WERI-Rb-1 (cell line): ENCODE measurements at regions not wholly inside any gene's neighbourhood (a gene's known extent, or its start where the extent isn't known, plus 50 kb on each side); places are given as distances from the start of the nearest gene placed in this dataset.

Experiments used
- DNase-seq: peaks from one replicate; pipeline ENCODE4 v3.0.0-alpha.2; 2020
- H3K27ac ChIP-seq: fragments of 250-450 bp; sonication (Bioruptor Pico); 2 replicates; pipeline ENCODE4 v1.5.1; 2020; ENCODE audit warnings: mild to moderate bottlenecking, moderate library complexity
- H3K27me3 ChIP-seq: fragments of 250-450 bp; sonication (Bioruptor Pico); 2 replicates; pipeline ENCODE4 v1.5.1; 2021; ENCODE audit warnings: mild to moderate bottlenecking, low read depth, moderate library complexity; ENCODE audit not compliant: insufficient read depth, severe bottlenecking
- H3K36me3 ChIP-seq: fragments of 250-450 bp; sonication (Bioruptor Pico); 2 replicates; pipeline ENCODE4 v1.5.1; 2020; ENCODE audit warnings: mild to moderate bottlenecking, moderate library complexity
- H3K4me3 ChIP-seq: 2 replicates; pipeline ENCODE4 v1.5.1; 2011; ENCODE audit warnings: low read depth, mild to moderate bottlenecking, control low read depth, low read length
- H3K9me3 ChIP-seq: fragments of 250-450 bp; sonication (Bioruptor Pico); 2 replicates; pipeline ENCODE4 v1.5.1; 2021; ENCODE audit warnings: mild to moderate bottlenecking, moderate library complexity; ENCODE audit not compliant: severe bottlenecking
- CTCF ChIP-seq: IDR thresholded peaks from 2 replicates; pipeline ENCODE4 v1.5.1; 2011; ENCODE audit warnings: low read depth, mild to moderate bottlenecking, control low read depth, inconsistent platforms, low read length

GRCh38 chr5:89556215-89556913 lies 673.4 kb upstream of the MEF2C start:
- Histone ChIP-seq H3K9me3 (no peaks in the 10 kb centered on the region), H3K27ac (no peak overlapping the region), H3K27me3 (no peaks in the 10 kb centered on the region), H3K36me3 (no peaks in the 10 kb centered on the region), H3K4me3 (no peak overlapping the region)
- DNase-seq, result no peak
- TF ChIP-seq CTCF, result no peak

GRCh38 chr5:89546657-89547056 lies 663.7 kb upstream of the MEF2C start:
- H3K36me3 ChIP-seq, result no peaks in the 10 kb centered on the region
- no peak for TF ChIP-seq CTCF
- no peaks in the 10 kb centered on the region for H3K9me3 ChIP-seq
- H3K27ac ChIP-seq, result no peak overlapping the region
- H3K4me3 ChIP-seq, result no peak overlapping the region
- no peaks in the 10 kb centered on the region for H3K27me3 ChIP-seq
- DNase-seq, result no peak

- no peak overlapping the region for H3K4me3 ChIP-seq
- DNase-seq, result no peak
- H3K36me3 ChIP-seq, result no peaks in the 10 kb centered on the region
- H3K27ac ChIP-seq, result no peak overlapping the region
- no peaks in the 10 kb centered on the region for H3K9me3 ChIP-seq
- TF ChIP-seq CTCF, result no peak
- no peaks in the 10 kb centered on the region for H3K27me3 ChIP-seq
Observed at GRCh38 chr5:89545626-89546025, 662.6 kb upstream of the MEF2C start.

- no peaks in the 10 kb centered on the region for H3K36me3 ChIP-seq
- H3K4me3 ChIP-seq, result no peak overlapping the region
- DNase-seq, result no peak
- TF ChIP-seq CTCF, result no peak
- no peaks in the 10 kb centered on the region for H3K9me3 ChIP-seq
- no peaks in the 10 kb centered on the region for H3K27me3 ChIP-seq
- no peak overlapping the region for H3K27ac ChIP-seq
Observed at GRCh38 chr5:89545076-89545475, 662.1 kb upstream of the MEF2C start.

GRCh38 chr5:89542736-89543135 lies 659.8 kb upstream of the MEF2C start:
- H3K9me3 ChIP-seq, result no peaks in the 10 kb centered on the region
- no peak for TF ChIP-seq CTCF
- no peak for DNase-seq
- no peak overlapping the region for H3K4me3 ChIP-seq
- no peaks in the 10 kb centered on the region for H3K27me3 ChIP-seq
- no peaks in the 10 kb centered on the region for H3K36me3 ChIP-seq
- H3K27ac ChIP-seq, result no peak overlapping the region

GRCh38 chr5:89537800-89538199 lies 654.8 kb upstream of the MEF2C start:
- Histone ChIP-seq H3K36me3 (no peaks in the 10 kb centered on the region), H3K27me3 (no peaks in the 10 kb centered on the region), H3K9me3 (no peaks in the 10 kb centered on the region), H3K4me3 (no peak overlapping the region), H3K27ac (no peak overlapping the region)
- no peak for TF ChIP-seq CTCF
- DNase-seq, result no peak
